Stimulated activated naive CD8-positive, alpha-beta T cell treated with anti-CD3 and anti-CD28 coated beads, Interleukin-15, amount 100 ng/mL, for 72 hours (primary cell): ENCODE measurements at regions not wholly inside any gene's neighbourhood (a gene's known extent, or its start where the extent isn't known, plus 50 kb on each side); places are given as distances from the start of the nearest gene placed in this dataset.
A peak's percentile ranks its signal among the peaks of the same experiment; 100 is the strongest.

Experiments used
- ATAC-seq: fragments of 150-1000 bp; cut with Tn5 transposase; 2 replicates; pipeline ENCODE4 v1.10.0; 2021; ENCODE audit warnings: mild to moderate bottlenecking, moderate library complexity
- DNase-seq, 2 donors: peaks; one replicate each; pipeline ENCODE4 v3.0.0; 2021 to 2022
- H3K27ac Mint-ChIP-seq, 2 donors: one replicate each; pipeline ENCODE4 v1.8.0; 2022; ENCODE audit warnings: mild to moderate bottlenecking in 2 of 2, mixed read lengths in 2 of 2, moderate library complexity in 2 of 2
- H3K27me3 Mint-ChIP-seq: one replicate; pipeline ENCODE4 v1.8.0; 2022; ENCODE audit warnings: mixed read lengths
- H3K4me1 Mint-ChIP-seq: one replicate; pipeline ENCODE4 v1.8.0; 2022; ENCODE audit warnings: mild to moderate bottlenecking, mixed read lengths
- H3K4me3 Mint-ChIP-seq, 2 donors: one replicate each; pipeline ENCODE4 v1.8.0; 2022; ENCODE audit warnings: mild to moderate bottlenecking in 2 of 2, mixed read lengths in 2 of 2, moderate library complexity in 1 of 2
- H3K9me3 Mint-ChIP-seq, 2 donors: one replicate each; pipeline ENCODE4 v1.8.0; 2022; ENCODE audit warnings: mixed read lengths in 2 of 2

- Mint-ChIP-seq H3K27ac (no peak overlapping the region), H3K4me3 (no peak overlapping the region), H3K4me1 (peaks cover 6% of the 10 kb centered on the region), H3K27me3 (peaks cover 35% of the 10 kb centered on the region), H3K9me3 (no peaks in the 10 kb centered on the region)
- DNase-seq (no peak), ATAC-seq (no peak)
Observed at GRCh38 chr15:31556494-31557150, 230.0 kb downstream of the KLF13 start.

- no peak overlapping the region for H3K27ac Mint-ChIP-seq
- ATAC-seq (no peak), DNase-seq (no peak)
- H3K9me3 Mint-ChIP-seq: no peaks in the 10 kb centered on the region
- no peaks in the 10 kb centered on the region for H3K4me1 Mint-ChIP-seq
- H3K4me3 Mint-ChIP-seq: no peak overlapping the region
- peaks cover 35% of the 10 kb centered on the region for H3K27me3 Mint-ChIP-seq
Observed at GRCh38 chr15:31557899-31558298, 231.3 kb downstream of the KLF13 start.

- ATAC-seq (no peak), DNase-seq (no peak)
- no peaks in the 10 kb centered on the region for H3K9me3 Mint-ChIP-seq
- H3K27me3 Mint-ChIP-seq: peaks cover 27% of the 10 kb centered on the region
- no peak overlapping the region for H3K27ac Mint-ChIP-seq
- no peak overlapping the region for H3K4me3 Mint-ChIP-seq
- no peaks in the 10 kb centered on the region for H3K4me1 Mint-ChIP-seq
Observed at GRCh38 chr15:31558840-31559239, 232.2 kb downstream of the KLF13 start.

- H3K4me3 Mint-ChIP-seq: no peak overlapping the region
- no peak overlapping the region for H3K27ac Mint-ChIP-seq
- ATAC-seq (no peak), DNase-seq (no peak)
- no peaks in the 10 kb centered on the region for H3K4me1 Mint-ChIP-seq
- no peaks in the 10 kb centered on the region for H3K9me3 Mint-ChIP-seq
- H3K27me3 Mint-ChIP-seq: peaks cover 18% of the 10 kb centered on the region
Observed at GRCh38 chr15:31559786-31560185, 233.2 kb downstream of the KLF13 start.

GRCh38 chr15:31560643-31561042 is 234.0 kb downstream of the KLF13 start:
- Mint-ChIP-seq H3K27ac (no peak overlapping the region), H3K4me1 (no peaks in the 10 kb centered on the region), H3K9me3 (no peaks in the 10 kb centered on the region), H3K4me3 (no peak overlapping the region), H3K27me3 (peaks cover 18% of the 10 kb centered on the region)
- ATAC-seq (no peak), DNase-seq (no peak)

- H3K4me3 Mint-ChIP-seq: no peak overlapping the region
- no peaks in the 10 kb centered on the region for H3K4me1 Mint-ChIP-seq
- no peak overlapping the region for H3K27ac Mint-ChIP-seq
Observed at GRCh38 chr15:31561156-31561555, 234.5 kb downstream of the KLF13 start.

GRCh38 chr15:31563001-31563400 is 236.4 kb downstream of the KLF13 start:
- no peaks in the 10 kb centered on the region for H3K4me1 Mint-ChIP-seq
- no peak for DNase-seq
- ATAC-seq: no peak
- H3K4me3 Mint-ChIP-seq: no peak overlapping the region
- no peak overlapping the region for H3K27ac Mint-ChIP-seq
- H3K9me3 Mint-ChIP-seq: peaks cover 11% of the 10 kb centered on the region in 2 donors
- peaks cover 9% of the 10 kb centered on the region for H3K27me3 Mint-ChIP-seq

More at GRCh38 chr15:31561156-31561555, 234.5 kb downstream of the KLF13 start:
- no peaks in the 10 kb centered on the region for H3K9me3 Mint-ChIP-seq
- ATAC-seq (no peak), DNase-seq (no peak)
- H3K27me3 Mint-ChIP-seq: peaks cover 18% of the 10 kb centered on the region

- ATAC-seq (no peak), DNase-seq (no peak)
- peaks cover 15% of the 10 kb centered on the region in 2 donors for H3K9me3 Mint-ChIP-seq
Observed at GRCh38 chr15:31563421-31563820, 236.8 kb downstream of the KLF13 start.

GRCh38 chr15:31567861-31568260 is 241.2 kb downstream of the KLF13 start:
- Mint-ChIP-seq H3K9me3 (peaks cover 20 to 21% of the 10 kb centered on the region in 2 donors), H3K27me3 (peaks cover 11% of the 10 kb centered on the region), H3K4me1 (no peaks in the 10 kb centered on the region), H3K27ac (no peak overlapping the region), H3K4me3 (no peak overlapping the region)
- ATAC-seq: no peak
- no peak for DNase-seq

More at GRCh38 chr15:31563421-31563820, 236.8 kb downstream of the KLF13 start:
- no peaks in the 10 kb centered on the region for H3K4me1 Mint-ChIP-seq
- peaks cover 9% of the 10 kb centered on the region for H3K27me3 Mint-ChIP-seq
- H3K4me3 Mint-ChIP-seq: no peak overlapping the region
- H3K27ac Mint-ChIP-seq: no peak overlapping the region

- H3K4me1 Mint-ChIP-seq: peaks cover 4% of the 10 kb centered on the region
- DNase-seq: no peak
- no peak overlapping the region for H3K4me3 Mint-ChIP-seq
- peaks cover 20 to 21% of the 10 kb centered on the region in 2 donors for H3K9me3 Mint-ChIP-seq
- no peak overlapping the region for H3K27ac Mint-ChIP-seq
- H3K27me3 Mint-ChIP-seq: peaks cover 11% of the 10 kb centered on the region
- no peak for ATAC-seq
Observed at GRCh38 chr15:31569836-31570235, 243.2 kb downstream of the KLF13 start.

- peaks cover 7% of the 10 kb centered on the region for H3K4me1 Mint-ChIP-seq
Observed at GRCh38 chr15:31570591-31570990, 244.0 kb downstream of the KLF13 start.

GRCh38 chr15:31571676-31572075 is 245.0 kb downstream of the KLF13 start:
- DNase-seq: no peak
- Mint-ChIP-seq H3K27me3 (peaks cover 15% of the 10 kb centered on the region), H3K9me3 (peaks cover 20% of the 10 kb centered on the region in 2 donors), H3K27ac (no peak overlapping the region), H3K4me3 (no peak overlapping the region), H3K4me1 (peaks cover 7% of the 10 kb centered on the region)
- no peak for ATAC-seq

More at GRCh38 chr15:31570591-31570990, 244.0 kb downstream of the KLF13 start:
- Mint-ChIP-seq H3K27me3 (peaks cover 11% of the 10 kb centered on the region), H3K27ac (no peak overlapping the region), H3K9me3 (peaks cover 20 to 21% of the 10 kb centered on the region in 2 donors), H3K4me3 (no peak overlapping the region)
- no peak for DNase-seq
- ATAC-seq: no peak

GRCh38 chr15:31573759-31574158 is 247.1 kb downstream of the KLF13 start:
- H3K27me3 Mint-ChIP-seq: peaks cover 22% of the 10 kb centered on the region
- ATAC-seq: no peak
- no peak for DNase-seq
- H3K4me1 Mint-ChIP-seq: peaks cover 7% of the 10 kb centered on the region
- H3K4me3 Mint-ChIP-seq: no peak overlapping the region
- peak overlapping the region in 1 of 2 donors; percentile 81 for H3K27ac Mint-ChIP-seq
- H3K9me3 Mint-ChIP-seq: peaks cover 2 to 3% of the 10 kb centered on the region in 2 donors

GRCh38 chr15:31574766-31575165 is 248.1 kb downstream of the KLF13 start:
- DNase-seq: no peak
- Mint-ChIP-seq H3K4me3 (no peak overlapping the region), H3K27me3 (peaks cover 22% of the 10 kb centered on the region), H3K9me3 (peaks cover under 1 to 1% of the 10 kb centered on the region in 2 donors), H3K4me1 (peaks cover 9% of the 10 kb centered on the region), H3K27ac (peak overlapping the region in 1 of 2 donors; percentile 20)
- no peak for ATAC-seq

- Mint-ChIP-seq H3K27me3 (peaks cover 15% of the 10 kb centered on the region), H3K4me1 (peaks cover 15% of the 10 kb centered on the region), H3K27ac (no peak overlapping the region), H3K4me3 (no peak overlapping the region), H3K9me3 (peaks cover 14 to 20% of the 10 kb centered on the region in 2 donors)
- DNase-seq (no peak), ATAC-seq (no peak)
Observed at GRCh38 chr15:31577108-31577507, 250.5 kb downstream of the KLF13 start.

- H3K27me3 Mint-ChIP-seq: peaks cover 10% of the 10 kb centered on the region
- DNase-seq: no peak
Observed at GRCh38 chr15:31579282-31579681, 252.6 kb downstream of the KLF13 start.

GRCh38 chr15:31579976-31580375 is 253.3 kb downstream of the KLF13 start:
- H3K9me3 Mint-ChIP-seq: peaks cover 23 to 39% of the 10 kb centered on the region in 2 donors
- peaks cover 10% of the 10 kb centered on the region for H3K27me3 Mint-ChIP-seq
- H3K27ac Mint-ChIP-seq: peak overlapping the region in 1 of 2 donors; percentile 4
- DNase-seq (no peak), ATAC-seq (no peak)
- peaks cover 10% of the 10 kb centered on the region for H3K4me1 Mint-ChIP-seq
- H3K4me3 Mint-ChIP-seq: no peak overlapping the region

More at GRCh38 chr15:31579282-31579681, 252.6 kb downstream of the KLF13 start:
- H3K4me3 Mint-ChIP-seq: no peak overlapping the region
- H3K27ac Mint-ChIP-seq: peak overlapping the region in 1 of 2 donors; percentile 87
- peaks cover 15% of the 10 kb centered on the region for H3K4me1 Mint-ChIP-seq
- H3K9me3 Mint-ChIP-seq: peaks cover 23 to 39% of the 10 kb centered on the region in 2 donors
- ATAC-seq: peak; percentile 12
